Neural progenitor cell (in vitro differentiated cells): ENCODE measurements at regions not wholly inside any gene's neighbourhood (a gene's known extent, or its start where the extent isn't known, plus 50 kb on each side); places are given as distances from the start of the nearest gene placed in this dataset.

Source experiments
- CTCF ChIP-seq: fragments of 200-600 bp; sonication (generic); IDR thresholded peaks from 2 replicates; pipeline ENCODE4 v1.5.1; 2017; ENCODE audit warnings: antibody characterized with exemption, mild to moderate bottlenecking
- EZH2 ChIP-seq: fragments of 200-600 bp; sonication (generic); IDR thresholded peaks from 2 replicates; pipeline ENCODE4 v1.6.1; 2017; ENCODE audit warnings: antibody characterized with exemption, mild to moderate bottlenecking, moderate library complexity
- EZH2phosphoT487 ChIP-seq: fragments of 200-600 bp; sonication (generic); IDR thresholded peaks from 2 replicates; pipeline ENCODE4 v1.6.1; 2017; ENCODE audit warnings: antibody characterized with exemption

GRCh38 chr11:130527636-130528297 is 79.3 kb downstream of the ADAMTS15 start:
- TF ChIP-seq CTCF = no peak
- no peak for TF ChIP-seq EZH2
- TF ChIP-seq EZH2phosphoT487 = no peak
